HUES6 (cell line): ENCODE measurements at regions not wholly inside any gene's neighbourhood (a gene's known extent, or its start where the extent isn't known, plus 50 kb on each side); places are given as distances from the start of the nearest gene placed in this dataset.

Experiments used
- H3K27ac ChIP-seq: 2 replicates; pipeline ENCODE4 v1.7.0; 2013; ENCODE audit warnings: low read depth, mild to moderate bottlenecking, low read length, inconsistent platforms
- H3K27me3 ChIP-seq: 2 replicates; pipeline ENCODE4 v1.6.1; 2013; ENCODE audit warnings: low read length; ENCODE audit not compliant: control insufficient read depth, insufficient read depth
- H3K36me3 ChIP-seq: 2 replicates; pipeline ENCODE4 v1.6.1; 2013; ENCODE audit warnings: low read length; ENCODE audit not compliant: control insufficient read depth, insufficient read depth
- H3K4me1 ChIP-seq: 2 replicates; pipeline ENCODE4 v1.6.1; 2013; ENCODE audit warnings: low read length; ENCODE audit not compliant: control insufficient read depth, insufficient read depth
- H3K4me3 ChIP-seq: 2 replicates; pipeline ENCODE4 v1.5.1; 2013; ENCODE audit warnings: low read depth, low read length
- H3K9ac ChIP-seq: one replicate; pipeline ENCODE4 v1.6.1; 2013; ENCODE audit warnings: mild to moderate bottlenecking, low read length
- H3K9me3 ChIP-seq: 2 replicates; pipeline ENCODE4 v1.6.1; 2013; ENCODE audit warnings: low read depth, low read length; ENCODE audit not compliant: control insufficient read depth, insufficient read depth

- Histone ChIP-seq H3K4me1 (peaks cover 14% of the 10 kb centered on the region), H3K9me3 (no peaks in the 10 kb centered on the region)
Measured at GRCh38 chr2:176959614-176960013, 253.0 kb upstream of the HNRNPA3 start.

GRCh38 chr2:176960061-176960460, 252.5 kb upstream of the HNRNPA3 start:
- H3K27me3 ChIP-seq: no peaks in the 10 kb centered on the region
- H3K36me3 ChIP-seq: no peaks in the 10 kb centered on the region
- no peak overlapping the region for H3K9ac ChIP-seq
- H3K4me3 ChIP-seq: no peak overlapping the region
- no peaks in the 10 kb centered on the region for H3K9me3 ChIP-seq
- H3K27ac ChIP-seq: no peak overlapping the region
- peaks cover 14% of the 10 kb centered on the region for H3K4me1 ChIP-seq

More at GRCh38 chr2:176959614-176960013, 253.0 kb upstream of the HNRNPA3 start:
- no peaks in the 10 kb centered on the region for H3K27me3 ChIP-seq
- H3K4me3 ChIP-seq: no peak overlapping the region
- no peaks in the 10 kb centered on the region for H3K36me3 ChIP-seq
- H3K9ac ChIP-seq: no peak overlapping the region
- H3K27ac ChIP-seq: no peak overlapping the region

- no peaks in the 10 kb centered on the region for H3K9me3 ChIP-seq
- no peaks in the 10 kb centered on the region for H3K36me3 ChIP-seq
- H3K4me3 ChIP-seq: no peak overlapping the region
- peaks cover 14% of the 10 kb centered on the region for H3K4me1 ChIP-seq
- no peak overlapping the region for H3K9ac ChIP-seq
- H3K27me3 ChIP-seq: no peaks in the 10 kb centered on the region
- H3K27ac ChIP-seq: no peak overlapping the region
Measured at GRCh38 chr2:176960736-176961520, 251.7 kb upstream of the HNRNPA3 start.

- H3K36me3 ChIP-seq: no peaks in the 10 kb centered on the region
- H3K27me3 ChIP-seq: no peaks in the 10 kb centered on the region
- H3K4me3 ChIP-seq: no peak overlapping the region
- no peak overlapping the region for H3K27ac ChIP-seq
- H3K9me3 ChIP-seq: no peaks in the 10 kb centered on the region
- H3K9ac ChIP-seq: no peak overlapping the region
- peaks cover 14% of the 10 kb centered on the region for H3K4me1 ChIP-seq
Measured at GRCh38 chr2:176961775-176962619, 250.6 kb upstream of the HNRNPA3 start.

GRCh38 chr2:176963568-176964287, 248.9 kb upstream of the HNRNPA3 start:
- peaks cover 14% of the 10 kb centered on the region for H3K4me1 ChIP-seq
- no peak overlapping the region for H3K9ac ChIP-seq
- no peaks in the 10 kb centered on the region for H3K27me3 ChIP-seq
- no peaks in the 10 kb centered on the region for H3K9me3 ChIP-seq
- H3K4me3 ChIP-seq: no peak overlapping the region
- no peak overlapping the region for H3K27ac ChIP-seq
- no peaks in the 10 kb centered on the region for H3K36me3 ChIP-seq

- Histone ChIP-seq H3K27ac (no peak overlapping the region), H3K9me3 (no peaks in the 10 kb centered on the region), H3K4me3 (no peak overlapping the region), H3K9ac (no peak overlapping the region), H3K27me3 (no peaks in the 10 kb centered on the region), H3K4me1 (no peaks in the 10 kb centered on the region), H3K36me3 (no peaks in the 10 kb centered on the region)
Measured at GRCh38 chr2:176967911-176968450, 244.6 kb upstream of the HNRNPA3 start.

GRCh38 chr2:176969642-176970359, 242.8 kb upstream of the HNRNPA3 start:
- no peaks in the 10 kb centered on the region for H3K36me3 ChIP-seq
- no peaks in the 10 kb centered on the region for H3K4me1 ChIP-seq
- no peaks in the 10 kb centered on the region for H3K9me3 ChIP-seq
- H3K27ac ChIP-seq: no peak overlapping the region
- no peak overlapping the region for H3K4me3 ChIP-seq
- H3K27me3 ChIP-seq: no peaks in the 10 kb centered on the region
- H3K9ac ChIP-seq: no peak overlapping the region

- Histone ChIP-seq H3K4me1 (no peaks in the 10 kb centered on the region), H3K27ac (no peak overlapping the region), H3K27me3 (no peaks in the 10 kb centered on the region), H3K36me3 (no peaks in the 10 kb centered on the region), H3K9ac (no peak overlapping the region), H3K4me3 (no peak overlapping the region), H3K9me3 (no peaks in the 10 kb centered on the region)
Measured at GRCh38 chr2:176976736-176977685, 235.6 kb upstream of the HNRNPA3 start.

GRCh38 chr2:176978921-176979320, 233.7 kb upstream of the HNRNPA3 start:
- Histone ChIP-seq H3K9me3 (no peaks in the 10 kb centered on the region), H3K9ac (no peak overlapping the region), H3K27me3 (no peaks in the 10 kb centered on the region), H3K36me3 (no peaks in the 10 kb centered on the region), H3K4me1 (no peaks in the 10 kb centered on the region), H3K4me3 (no peak overlapping the region), H3K27ac (no peak overlapping the region)
